Neural progenitor cell (in vitro differentiated cells): ENCODE measurements at regions not wholly inside any gene's neighbourhood (a gene's known extent, or its start where the extent isn't known, plus 50 kb on each side); places are given as distances from the start of the nearest gene placed in this dataset.

Experiments
- DNase-seq: peaks from one replicate; pipeline ENCODE4 v3.0.0-alpha.2; 2016; ENCODE audit warnings: low spot score
- H2AFZ ChIP-seq: fragments of 200-600 bp; sonication (generic); replicated peaks from 2 replicates; pipeline ENCODE4 v1.6.1; 2016; ENCODE audit warnings: antibody characterized with exemption
- H3F3A ChIP-seq: fragments of 200-600 bp; sonication (generic); 2 replicates; pipeline ENCODE4 v1.6.1; 2016; ENCODE audit warnings: antibody characterized with exemption, low read depth
- H3K27ac ChIP-seq: fragments of 200-600 bp; sonication (generic); 2 replicates; pipeline ENCODE4 v1.5.1; 2016; ENCODE audit warnings: mild to moderate bottlenecking
- H3K27me3 ChIP-seq: fragments of 200-600 bp; sonication (generic); 2 replicates; pipeline ENCODE4 v1.6.1; 2016; ENCODE audit warnings: mild to moderate bottlenecking, moderate library complexity
- H3K36me3 ChIP-seq: fragments of 200-600 bp; sonication (generic); 2 replicates; pipeline ENCODE4 v1.5.1; 2016
- H3K4me1 ChIP-seq: fragments of 200-600 bp; sonication (generic); 2 replicates; pipeline ENCODE4 v1.6.1; 2016; ENCODE audit warnings: mixed run types
- H3K4me2 ChIP-seq: fragments of 200-600 bp; sonication (generic); 2 replicates; pipeline ENCODE4 v1.6.1; 2016
- H3K4me3 ChIP-seq: fragments of 200-600 bp; sonication (generic); 2 replicates; pipeline ENCODE4 v1.5.1; 2016
- H3K79me2 ChIP-seq: fragments of 200-600 bp; sonication (generic); 2 replicates; pipeline ENCODE4 v1.6.1; 2016; ENCODE audit warnings: low read depth
- H3K9ac ChIP-seq: fragments of 200-600 bp; sonication (generic); 2 replicates; pipeline ENCODE4 v1.6.1; 2016
- H3K9me3 ChIP-seq: fragments of 200-600 bp; sonication (generic); 2 replicates; pipeline ENCODE4 v1.5.1; 2016; ENCODE audit warnings: low read depth
- H4K20me1 ChIP-seq: fragments of 200-600 bp; sonication (generic); 2 replicates; pipeline ENCODE4 v1.6.1; 2016; ENCODE audit warnings: low read depth
- H3K27ac Mint-ChIP-seq: 3 replicates; pipeline ENCODE4 v1.8.0; 2021; ENCODE audit warnings: mixed read lengths
- H3K27me3 Mint-ChIP-seq: 2 replicates; pipeline ENCODE4 v1.8.0; 2022; ENCODE audit warnings: low read depth, mild to moderate bottlenecking, inconsistent platforms, moderate library complexity, mixed read lengths; ENCODE audit not compliant: insufficient read depth
- H3K36me3 Mint-ChIP-seq: 3 replicates; pipeline ENCODE4 v1.8.0; 2021; ENCODE audit warnings: mixed read lengths
- H3K4me1 Mint-ChIP-seq: 3 replicates; pipeline ENCODE4 v1.8.0; 2021; ENCODE audit warnings: mixed read lengths
- H3K4me3 Mint-ChIP-seq: 3 replicates; pipeline ENCODE4 v1.8.0; 2021; ENCODE audit warnings: mild to moderate bottlenecking, moderate library complexity, mixed read lengths
- H3K9me3 Mint-ChIP-seq: 3 replicates; pipeline ENCODE4 v1.8.0; 2020; ENCODE audit warnings: mixed read lengths
- CTCF ChIP-seq: fragments of 200-600 bp; sonication (generic); IDR thresholded peaks from 2 replicates; pipeline ENCODE4 v1.5.1; 2017; ENCODE audit warnings: antibody characterized with exemption, mild to moderate bottlenecking
- EZH2 ChIP-seq: fragments of 200-600 bp; sonication (generic); IDR thresholded peaks from 2 replicates; pipeline ENCODE4 v1.6.1; 2017; ENCODE audit warnings: antibody characterized with exemption, mild to moderate bottlenecking, moderate library complexity
- EZH2phosphoT487 ChIP-seq: fragments of 200-600 bp; sonication (generic); IDR thresholded peaks from 2 replicates; pipeline ENCODE4 v1.6.1; 2017; ENCODE audit warnings: antibody characterized with exemption

DNA sequence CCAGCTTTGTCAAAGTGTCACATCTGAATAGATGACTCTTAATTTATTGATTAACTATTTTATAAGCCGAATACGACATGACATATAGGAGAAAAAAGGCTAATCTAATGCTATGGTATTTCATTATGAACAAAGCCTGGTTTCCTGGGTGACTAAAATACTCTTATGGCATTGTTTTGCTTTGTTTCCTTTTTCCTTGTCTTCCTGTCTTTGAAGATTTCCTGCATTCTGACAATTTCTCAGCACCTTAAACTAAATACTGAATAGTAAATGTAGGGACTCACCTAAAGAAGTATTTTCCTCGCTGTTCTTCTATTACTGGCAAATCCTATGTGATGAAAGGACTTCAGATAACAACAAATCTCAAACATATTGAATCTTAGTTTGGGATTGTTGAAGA, 1284.5 kb downstream of the EFNA5 start:
- no peak overlapping the region for H3K27ac ChIP-seq
- H3K4me3 ChIP-seq: no peak overlapping the region
- peaks cover 6% of the 10 kb centered on the region for H3K4me1 ChIP-seq
- H3K4me3 Mint-ChIP-seq: no peak overlapping the region
- H4K20me1 ChIP-seq: no peaks in the 10 kb centered on the region
- H3K27me3 Mint-ChIP-seq: no peaks in the 10 kb centered on the region
- H3K4me2 ChIP-seq: no peak overlapping the region
- H3K9me3 ChIP-seq: no peaks in the 10 kb centered on the region
- DNase-seq: no peak
- H2AFZ ChIP-seq: no peak overlapping the region
- H3K27ac Mint-ChIP-seq: no peak overlapping the region
- TF ChIP-seq CTCF (no peak), EZH2 (no peak), EZH2phosphoT487 (no peak)
- H3K4me1 Mint-ChIP-seq: no peaks in the 10 kb centered on the region
- H3F3A ChIP-seq: peaks cover 28% of the 10 kb centered on the region
- H3K36me3 ChIP-seq: no peaks in the 10 kb centered on the region
- no peaks in the 10 kb centered on the region for H3K9me3 Mint-ChIP-seq
- H3K27me3 ChIP-seq: no peaks in the 10 kb centered on the region
- H3K9ac ChIP-seq: no peak overlapping the region
- no peaks in the 10 kb centered on the region for H3K36me3 Mint-ChIP-seq
- no peaks in the 10 kb centered on the region for H3K79me2 ChIP-seq

DNA sequence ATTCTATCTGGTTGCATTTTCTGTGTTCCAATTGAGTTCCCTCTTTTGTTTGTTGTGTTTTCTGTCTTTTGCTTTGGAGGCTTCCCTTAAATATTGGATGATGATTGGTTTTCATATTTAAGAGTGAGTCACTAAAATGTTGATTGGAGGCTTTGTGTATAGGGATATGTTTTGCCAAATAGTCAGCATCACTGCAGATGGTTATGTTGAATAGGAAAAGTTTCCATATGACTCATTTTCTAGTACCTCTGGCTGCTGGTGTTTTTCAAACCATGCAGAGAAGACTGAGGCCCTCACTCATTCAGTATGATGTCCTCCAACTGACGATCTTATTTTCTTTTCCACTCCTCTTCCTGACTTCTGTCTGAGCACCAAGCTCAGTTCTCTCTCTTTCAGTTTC, 1290.0 kb downstream of the EFNA5 start:
- Histone ChIP-seq H3K27ac (no peak overlapping the region), H3K4me2 (no peak overlapping the region), H3K9me3 (no peaks in the 10 kb centered on the region), H3K36me3 (no peaks in the 10 kb centered on the region), H3K79me2 (no peaks in the 10 kb centered on the region), H3K4me3 (no peak overlapping the region), H3K4me1 (peaks cover 6% of the 10 kb centered on the region), H3K9ac (no peak overlapping the region), H3F3A (no peaks in the 10 kb centered on the region), H3K27me3 (no peaks in the 10 kb centered on the region), H4K20me1 (no peaks in the 10 kb centered on the region), H2AFZ (peak overlapping the region; percentile 40)
- no peak overlapping the region for H3K27ac Mint-ChIP-seq
- H3K9me3 Mint-ChIP-seq: no peaks in the 10 kb centered on the region
- no peak overlapping the region for H3K4me3 Mint-ChIP-seq
- no peak for DNase-seq
- TF ChIP-seq CTCF (no peak), EZH2 (no peak), EZH2phosphoT487 (no peak)
- H3K27me3 Mint-ChIP-seq: no peaks in the 10 kb centered on the region
- H3K4me1 Mint-ChIP-seq: no peaks in the 10 kb centered on the region
- H3K36me3 Mint-ChIP-seq: no peaks in the 10 kb centered on the region

DNA sequence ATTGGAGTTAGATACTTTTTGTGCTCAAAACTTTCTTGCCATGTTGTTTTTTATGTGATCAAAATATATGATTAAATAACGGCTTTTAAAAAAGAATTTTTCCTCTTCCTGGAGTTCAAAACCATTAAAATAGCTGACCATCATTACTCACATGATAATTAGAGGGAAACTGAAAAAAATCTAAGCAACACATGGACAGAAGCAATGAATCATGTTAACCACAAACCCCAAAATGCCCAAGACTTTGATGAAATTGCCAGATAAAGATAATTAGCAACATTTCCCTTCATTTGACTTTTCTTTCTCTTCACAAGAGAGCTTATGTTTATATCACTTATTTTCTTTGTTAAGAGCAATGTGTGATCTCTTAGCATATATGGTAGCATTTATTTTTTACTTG, 1294.2 kb downstream of the EFNA5 start:
- Histone ChIP-seq H3K36me3 (no peaks in the 10 kb centered on the region), H2AFZ (no peak overlapping the region), H3K4me1 (no peaks in the 10 kb centered on the region), H4K20me1 (no peaks in the 10 kb centered on the region), H3K79me2 (no peaks in the 10 kb centered on the region), H3K27me3 (no peaks in the 10 kb centered on the region), H3K4me2 (no peak overlapping the region), H3F3A (no peaks in the 10 kb centered on the region), H3K27ac (no peak overlapping the region), H3K9ac (no peak overlapping the region), H3K9me3 (no peaks in the 10 kb centered on the region), H3K4me3 (no peak overlapping the region)
- TF ChIP-seq CTCF (no peak), EZH2 (no peak), EZH2phosphoT487 (no peak)
- DNase-seq: no peak
- no peaks in the 10 kb centered on the region for H3K9me3 Mint-ChIP-seq
- H3K4me1 Mint-ChIP-seq: no peaks in the 10 kb centered on the region
- H3K36me3 Mint-ChIP-seq: no peaks in the 10 kb centered on the region
- no peak overlapping the region for H3K27ac Mint-ChIP-seq
- H3K4me3 Mint-ChIP-seq: no peak overlapping the region
- H3K27me3 Mint-ChIP-seq: no peaks in the 10 kb centered on the region

DNA sequence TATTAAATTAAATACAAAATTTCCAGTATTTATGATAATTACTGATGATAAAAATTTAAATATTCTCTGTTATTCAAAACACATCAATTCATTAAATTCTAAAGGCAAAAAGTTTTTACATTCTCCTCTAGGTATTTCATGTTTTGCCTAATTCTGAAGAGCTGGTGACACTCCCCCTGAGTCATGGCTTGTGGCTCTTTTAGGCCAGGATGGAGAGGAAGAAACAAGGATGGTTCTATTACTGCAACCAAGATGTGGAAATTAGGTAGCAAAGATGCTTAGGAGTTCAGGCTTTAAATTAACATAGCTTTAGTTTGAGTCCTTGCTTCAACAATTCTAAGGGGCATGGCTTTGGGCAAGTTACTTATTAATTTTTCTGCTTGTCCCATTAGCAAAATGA, 1295.8 kb downstream of the EFNA5 start:
- no peaks in the 10 kb centered on the region for H3F3A ChIP-seq
- DNase-seq: no peak
- no peak overlapping the region for H3K4me3 ChIP-seq
- H3K4me2 ChIP-seq: no peak overlapping the region
- H3K9me3 ChIP-seq: no peaks in the 10 kb centered on the region
- H3K27ac ChIP-seq: no peak overlapping the region
- no peak overlapping the region for H2AFZ ChIP-seq
- H3K27ac Mint-ChIP-seq: no peak overlapping the region
- H3K4me1 ChIP-seq: no peaks in the 10 kb centered on the region
- no peak overlapping the region for H3K4me3 Mint-ChIP-seq
- peaks cover 2% of the 10 kb centered on the region for H3K27me3 Mint-ChIP-seq
- H3K36me3 ChIP-seq: no peaks in the 10 kb centered on the region
- no peaks in the 10 kb centered on the region for H3K79me2 ChIP-seq
- H3K36me3 Mint-ChIP-seq: no peaks in the 10 kb centered on the region
- peaks cover 8% of the 10 kb centered on the region for H3K9me3 Mint-ChIP-seq
- H3K9ac ChIP-seq: no peak overlapping the region
- H3K27me3 ChIP-seq: no peaks in the 10 kb centered on the region
- no peaks in the 10 kb centered on the region for H3K4me1 Mint-ChIP-seq
- H4K20me1 ChIP-seq: no peaks in the 10 kb centered on the region
- no peak for TF ChIP-seq CTCF
- TF ChIP-seq EZH2phosphoT487: no peak
